CD4-positive, alpha-beta T cell treated with Interleukin-17A for 4 hours (primary cell): ENCODE measurements at regions not wholly inside any gene's neighbourhood (a gene's known extent, or its start where the extent isn't known, plus 50 kb on each side); places are given as distances from the start of the nearest gene placed in this dataset.

ENCODE experiments used
- DNase-seq: peaks from one replicate; pipeline ENCODE4 v3.0.0-alpha.2; 2020; ENCODE audit warnings: mixed read lengths

DNA sequence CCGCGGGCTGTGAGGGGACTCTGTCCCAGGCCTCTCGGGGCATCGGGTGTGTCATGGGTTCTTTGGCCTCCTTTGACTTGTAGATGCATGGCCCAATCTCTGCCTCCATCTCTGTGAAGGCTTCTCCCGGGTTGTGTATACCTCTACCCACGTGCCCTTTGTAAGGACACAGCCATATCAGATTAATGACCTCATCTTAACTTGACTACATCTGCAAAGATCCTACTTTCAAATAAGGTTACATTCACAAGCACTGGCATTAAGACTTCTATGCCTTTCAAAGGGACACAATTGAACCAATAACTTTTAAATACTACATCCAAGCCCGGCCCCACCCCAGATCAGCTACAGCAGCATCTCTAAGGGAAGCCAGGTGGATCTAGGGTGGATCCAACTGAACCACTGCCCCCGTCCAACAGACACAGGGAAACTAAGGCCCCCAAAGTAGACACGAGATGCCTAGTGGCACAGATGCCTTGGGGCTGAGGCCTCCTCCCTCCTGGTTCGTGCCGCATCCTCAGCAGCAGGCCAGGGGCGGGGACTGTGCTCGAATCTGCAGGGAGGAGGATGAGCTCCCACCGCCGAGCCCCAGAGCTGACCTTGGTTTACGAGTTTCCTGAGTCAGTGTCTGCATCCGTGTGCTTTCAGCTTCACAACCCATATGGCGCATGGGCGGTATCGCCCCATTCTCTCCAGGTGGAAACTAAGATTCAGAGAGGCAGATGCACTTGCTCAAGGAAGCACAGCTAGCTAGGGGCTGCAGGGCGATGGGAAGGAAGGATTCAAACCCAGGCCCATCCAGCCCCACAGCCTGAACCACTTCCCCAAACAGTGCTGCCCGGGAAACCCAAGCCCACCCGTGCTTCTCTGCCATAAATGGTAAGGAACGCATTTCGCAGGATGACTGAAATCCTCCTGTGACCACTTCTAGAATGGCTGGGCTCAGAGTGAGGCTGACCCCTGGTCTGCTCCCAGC is 353.3 kb downstream of the C16orf95 start:
- DNase-seq: no peak

- no peak for DNase-seq
These were observed 352.4 kb downstream of the C16orf95 start for GRCh38 chr16:86964796-86965241.

- DNase-seq: no peak
These were observed 351.9 kb downstream of the C16orf95 start for GRCh38 chr16:86965331-86965730.

GRCh38 chr16:86965840-86966550 is 351.2 kb downstream of the C16orf95 start:
- no peak for DNase-seq

DNA sequence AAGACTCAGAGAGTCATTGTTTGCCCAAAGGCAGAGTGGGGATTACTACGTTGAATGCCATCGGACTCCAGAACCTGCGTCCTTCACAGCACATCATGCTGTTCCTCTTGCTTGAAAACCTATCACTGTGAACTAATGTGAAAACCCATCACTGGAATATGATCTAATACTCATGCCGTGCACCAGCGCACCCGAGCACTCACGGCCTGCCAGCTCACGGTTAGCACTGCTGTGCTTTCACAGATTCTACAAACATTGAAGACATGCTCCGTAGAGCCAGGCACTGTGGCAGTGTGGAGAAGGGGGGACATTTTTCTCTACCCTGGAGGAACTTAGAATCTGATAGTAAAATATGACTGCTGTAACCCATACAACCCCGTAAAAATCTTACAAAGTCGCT is 350.4 kb downstream of the C16orf95 start:
- no peak for DNase-seq

DNA sequence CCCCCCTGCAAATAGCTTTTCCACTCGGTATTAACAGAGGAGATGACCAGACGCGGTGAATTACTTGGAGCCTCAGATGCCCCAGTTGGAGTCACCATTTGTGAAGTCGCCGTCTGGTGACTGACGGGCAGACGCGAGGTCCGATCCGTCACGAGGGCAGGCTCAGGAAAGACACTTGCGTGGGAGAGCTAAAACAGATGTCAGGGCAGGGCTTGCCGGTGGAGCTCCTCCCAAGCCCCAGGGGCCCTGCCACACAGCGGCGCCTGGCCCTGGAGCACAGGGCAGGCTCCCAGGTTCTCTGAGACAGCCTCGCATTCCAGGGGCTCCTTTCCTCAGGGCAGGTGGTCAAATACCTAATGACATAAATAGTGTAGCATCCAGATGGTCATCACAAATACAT is 348.3 kb downstream of the C16orf95 start:
- no peak for DNase-seq

- no peak for DNase-seq
These were observed 347.5 kb downstream of the C16orf95 start for GRCh38 chr16:86969716-86970115.

- no peak for DNase-seq
These were observed 346.9 kb downstream of the C16orf95 start for GRCh38 chr16:86970279-86970678.

- no peak for DNase-seq
These were observed 346.5 kb downstream of the C16orf95 start for GRCh38 chr16:86970726-86971125.

DNA sequence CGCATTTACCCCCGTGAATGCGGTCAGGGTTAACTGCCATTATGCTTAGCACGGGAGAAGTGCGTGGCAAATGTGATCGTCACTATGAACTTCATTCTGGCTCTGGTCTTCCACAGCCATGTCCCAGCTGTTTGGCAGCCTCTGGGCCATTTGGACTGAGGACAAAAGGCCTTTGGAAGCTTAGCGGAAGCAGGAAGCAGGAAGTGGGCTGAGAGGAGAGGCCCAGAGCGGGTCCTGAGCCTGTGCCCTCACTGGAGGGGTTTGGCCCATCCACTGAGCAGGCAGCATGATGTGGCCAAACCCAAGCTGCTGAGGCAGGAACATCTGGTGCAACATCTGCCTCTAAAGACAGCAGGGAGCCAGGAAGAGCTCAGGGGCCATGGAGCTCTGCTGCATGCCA is 345.9 kb downstream of the C16orf95 start:
- DNase-seq: no peak

GRCh38 chr16:86974120-86974519 is 343.1 kb downstream of the C16orf95 start:
- DNase-seq: no peak

DNA sequence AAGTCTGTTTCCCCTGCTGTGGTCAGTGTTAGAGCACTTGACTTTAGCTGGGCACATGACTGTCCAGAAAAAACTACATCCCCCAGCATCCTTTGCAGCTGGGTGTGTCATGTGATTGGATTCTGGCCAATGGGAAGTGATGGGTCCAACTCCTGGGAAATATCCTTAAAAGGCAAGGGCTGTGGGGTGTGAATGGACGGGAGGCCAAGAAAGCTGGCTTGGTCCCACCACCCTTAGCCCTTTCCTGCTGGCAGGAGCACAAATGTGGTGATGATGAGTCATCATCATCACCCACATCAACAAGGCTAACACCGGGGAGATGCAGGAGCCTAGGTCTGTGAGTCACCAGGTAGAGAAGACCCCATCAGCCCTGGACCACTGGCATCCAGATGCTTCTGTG is 341.7 kb downstream of the C16orf95 start:
- no peak for DNase-seq

DNA sequence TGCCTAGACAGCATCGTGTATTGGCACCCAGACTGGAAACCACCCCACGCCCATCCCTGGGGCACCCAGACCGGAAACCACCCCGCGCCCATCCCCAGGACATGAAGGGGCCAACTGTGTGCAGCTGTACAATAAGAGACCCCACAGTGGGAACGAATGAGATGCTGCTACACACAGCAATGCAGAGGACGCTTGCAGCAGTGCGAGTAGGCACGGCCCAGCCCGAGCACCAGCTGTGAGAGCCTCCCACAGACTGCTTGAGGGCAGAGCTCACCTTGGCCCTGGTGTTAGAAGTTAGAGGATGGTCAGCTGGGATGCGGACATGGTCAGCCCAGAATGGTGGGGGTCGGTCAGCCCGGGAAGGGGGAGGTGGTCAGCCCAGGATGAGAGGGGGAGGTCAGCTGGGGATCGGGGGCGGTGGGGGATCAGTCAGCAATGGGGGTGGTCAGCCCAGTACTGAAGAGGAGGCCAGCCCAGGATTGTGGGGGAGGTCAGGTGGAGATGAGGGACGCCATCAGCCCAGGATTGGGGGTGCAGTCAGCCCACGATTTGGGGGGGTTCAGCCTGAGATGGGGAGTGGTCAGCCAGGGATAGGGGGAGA is 340.0 kb downstream of the C16orf95 start:
- DNase-seq: no peak

DNA sequence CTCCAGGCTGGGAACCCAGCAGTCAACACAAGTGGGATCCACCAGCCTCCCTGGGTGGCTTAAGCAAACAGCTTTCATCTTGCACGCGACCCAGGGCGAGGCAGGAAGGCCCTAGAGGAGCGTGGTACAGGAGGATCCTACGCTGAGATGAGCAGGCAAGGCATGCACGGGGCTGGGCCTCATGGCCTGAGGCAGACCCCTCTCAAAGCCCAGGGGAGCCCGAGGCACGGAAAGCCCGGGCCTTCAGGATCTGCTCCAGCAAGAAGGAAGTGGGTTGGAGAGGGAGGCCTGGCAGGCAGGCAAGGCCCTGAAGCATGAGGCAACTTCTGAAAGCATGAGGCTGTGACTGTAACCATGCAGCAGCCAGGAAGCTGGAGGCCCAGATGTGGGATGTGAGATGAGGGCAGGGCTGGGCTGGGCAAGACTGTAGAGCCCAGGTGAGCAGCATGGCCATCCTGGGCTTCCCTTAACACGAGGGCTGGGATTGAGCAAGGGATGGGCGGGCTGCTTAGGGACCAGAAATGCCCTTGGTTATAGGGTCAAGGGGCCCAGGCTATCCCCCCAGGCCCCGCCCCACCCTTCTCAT is 338.7 kb downstream of the C16orf95 start:
- no peak for DNase-seq

GRCh38 chr16:86979061-86979460 is 338.1 kb downstream of the C16orf95 start:
- DNase-seq: no peak

DNA sequence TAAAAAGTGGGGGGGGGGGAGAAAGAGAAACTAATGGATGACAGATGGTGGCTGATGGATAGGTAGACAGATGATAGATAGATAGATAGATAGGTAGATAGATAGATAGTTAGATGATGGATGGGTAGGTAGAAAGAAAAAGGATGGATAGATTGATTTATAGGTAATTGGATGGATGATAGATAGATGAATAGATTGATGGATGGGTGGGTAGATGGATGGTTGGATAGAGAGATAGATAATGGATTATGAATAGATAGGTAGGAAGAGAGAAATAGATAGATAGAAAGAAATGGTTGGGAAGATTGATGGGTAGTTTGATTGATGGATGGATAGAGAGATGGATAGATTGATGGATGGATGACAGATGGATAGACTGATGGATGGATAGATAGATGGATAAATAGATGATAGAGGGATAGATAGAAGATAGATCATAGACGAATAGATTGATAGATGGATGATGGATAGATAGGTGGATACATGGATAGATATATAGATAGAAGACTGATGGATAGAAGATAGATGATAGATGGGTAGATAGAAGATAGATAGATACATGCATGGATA is 337.1 kb downstream of the C16orf95 start:
- DNase-seq: no peak

DNA sequence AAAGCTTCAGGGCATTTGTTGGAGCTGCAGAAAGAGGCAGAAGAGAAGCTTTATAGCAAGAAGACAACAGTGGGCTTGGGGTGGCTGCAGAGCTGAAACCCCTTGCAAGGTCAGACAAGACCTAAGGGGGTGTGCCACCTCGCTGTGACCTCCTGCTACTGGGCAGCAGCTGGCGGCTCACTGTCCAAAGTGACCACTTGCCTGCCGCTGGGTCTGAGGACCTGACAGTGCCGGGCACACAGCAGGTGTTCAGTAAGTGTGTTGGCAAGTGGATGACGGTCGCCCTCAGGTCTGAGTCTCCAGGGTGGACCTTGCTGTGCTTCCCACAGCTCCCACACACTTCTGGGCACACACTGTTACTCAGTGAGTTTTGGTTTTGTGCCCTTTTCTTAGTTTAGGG is 336.5 kb downstream of the C16orf95 start:
- no peak for DNase-seq

DNA sequence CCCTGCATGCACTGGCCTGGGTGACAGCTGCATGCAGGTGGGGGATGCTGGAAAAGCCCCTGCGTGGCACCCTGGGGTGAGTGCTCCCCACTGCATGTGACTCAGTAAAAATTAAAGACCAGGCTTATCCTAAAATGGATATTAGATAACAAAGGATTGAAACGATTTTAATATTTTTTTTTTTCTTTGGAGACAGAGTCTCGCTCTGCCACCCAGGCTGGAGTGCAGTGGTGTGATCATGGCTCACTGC is 334.9 kb downstream of the C16orf95 start:
- DNase-seq: no peak

DNA sequence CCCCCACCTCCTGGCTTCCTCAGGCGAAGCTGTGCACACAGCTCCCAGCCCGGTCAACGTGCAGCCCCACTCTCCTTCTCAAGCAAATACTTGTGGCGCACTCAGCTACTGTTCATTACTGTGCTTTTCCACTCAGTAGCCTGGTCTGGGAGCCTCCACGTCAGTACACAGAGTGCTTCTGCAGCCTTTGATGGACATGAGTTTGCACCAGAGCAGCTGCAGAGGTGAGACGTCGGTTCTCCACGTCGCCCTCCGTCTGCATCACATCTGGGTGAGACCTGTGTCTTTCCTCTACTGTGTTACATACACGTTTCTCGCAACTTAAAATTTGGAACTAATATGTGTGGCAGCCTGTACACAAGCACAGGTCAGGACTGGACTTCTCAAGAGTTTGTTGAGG is 334.3 kb downstream of the C16orf95 start:
- DNase-seq: no peak

DNA sequence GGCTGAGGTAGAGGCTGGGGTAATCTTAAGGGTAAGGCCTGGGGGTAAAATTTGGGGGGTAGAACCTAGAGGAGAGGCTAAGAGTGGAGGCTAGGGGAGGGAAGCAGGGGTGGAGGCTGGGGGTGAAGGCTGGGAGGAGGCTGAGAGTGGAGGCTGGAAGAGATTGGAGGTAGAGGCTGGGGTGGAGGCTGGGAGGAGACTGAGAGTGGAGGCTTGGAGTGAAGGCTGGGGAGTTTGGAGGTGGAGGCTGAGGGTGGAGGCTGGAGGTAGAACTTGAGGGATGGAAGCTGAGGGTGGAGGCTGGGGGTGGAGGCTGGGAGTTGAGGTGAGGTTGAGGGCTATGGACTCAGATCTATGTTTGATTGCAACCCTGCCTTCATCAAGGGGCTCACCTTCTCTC is 333.6 kb downstream of the C16orf95 start:
- DNase-seq: no peak

- no peak for DNase-seq
These were observed 332.8 kb downstream of the C16orf95 start for GRCh38 chr16:86984343-86984742.

DNA sequence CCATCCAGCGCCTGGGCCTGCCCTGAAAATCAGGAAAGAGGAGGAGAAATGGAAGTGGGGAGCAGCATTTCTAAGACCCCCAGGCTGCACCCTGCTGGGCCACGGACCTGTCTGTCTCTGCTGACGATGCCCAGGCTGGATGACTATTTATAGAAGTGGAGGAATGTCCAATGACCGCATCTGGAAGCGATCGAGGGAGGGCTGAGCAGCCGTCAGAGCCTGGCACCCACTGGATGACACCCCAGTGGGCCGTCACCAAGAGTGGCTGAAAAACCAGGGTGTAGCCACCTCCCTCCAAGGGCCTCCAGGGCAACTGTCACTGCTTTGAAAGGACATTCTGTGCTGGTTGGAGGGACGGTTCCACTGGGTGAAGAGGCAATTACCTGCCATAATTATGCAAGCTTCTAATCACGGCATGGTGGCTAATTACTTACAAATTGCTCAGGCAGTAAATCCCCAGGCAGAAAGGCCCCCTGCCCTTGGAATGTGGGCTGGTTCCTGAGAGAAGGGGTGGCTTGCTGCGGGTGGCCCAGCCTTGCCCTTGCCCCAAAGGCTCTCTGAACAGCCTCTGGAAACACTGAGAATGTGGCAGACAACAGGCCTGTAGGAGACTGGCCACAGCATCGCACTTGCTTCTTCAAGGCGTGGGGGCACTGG is 332.1 kb downstream of the C16orf95 start:
- DNase-seq: no peak

DNA sequence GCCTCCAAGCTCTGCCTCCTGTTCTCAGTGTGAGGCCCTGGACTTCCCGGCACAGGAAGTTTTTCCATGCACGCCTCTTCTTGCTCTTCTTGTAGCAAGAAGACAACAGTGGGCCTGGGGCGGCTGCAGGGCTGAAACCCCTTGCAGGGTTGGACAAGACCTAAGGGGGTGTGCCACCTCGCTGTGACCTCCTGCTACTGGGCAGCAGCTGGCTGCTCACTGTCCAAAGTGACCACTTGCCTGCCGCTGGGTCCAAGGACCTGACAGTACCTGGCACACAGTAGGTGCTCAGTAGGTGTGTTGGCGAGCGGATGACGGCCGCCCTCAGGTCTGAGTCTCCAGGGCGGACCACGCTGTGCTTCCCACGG is 331.6 kb downstream of the C16orf95 start:
- no peak for DNase-seq
